ENCODE measurements at regions not wholly inside any gene's neighbourhood (a gene's known extent, or its start where the extent isn't known, plus 50 kb on each side); places are given as distances from the start of the nearest gene placed in this dataset.
A peak's percentile ranks its signal among the peaks of the same experiment; 100 is the strongest.

DNA sequence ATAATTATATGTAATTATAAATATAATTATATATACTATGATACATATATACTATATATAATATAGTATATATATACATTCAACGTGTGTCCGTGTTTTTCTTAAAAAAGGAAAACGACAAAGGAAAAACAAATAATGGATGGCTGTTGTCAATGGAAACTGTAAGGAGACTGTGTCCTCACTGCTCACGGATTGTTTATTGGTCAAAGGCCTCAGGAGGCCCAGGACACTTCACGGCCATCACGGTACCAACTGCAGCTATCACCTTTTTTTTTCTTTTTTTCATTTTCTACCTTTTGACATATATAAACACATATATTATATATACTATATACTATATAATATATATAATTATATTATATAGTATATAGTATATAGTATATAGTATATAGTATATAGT, 113.4 kb downstream of the SPTSSA start:
- DNase-seq: no peak

GRCh38 chr14:34347683-34348082, 114.4 kb downstream of the SPTSSA start:
- no peak for DNase-seq

DNA sequence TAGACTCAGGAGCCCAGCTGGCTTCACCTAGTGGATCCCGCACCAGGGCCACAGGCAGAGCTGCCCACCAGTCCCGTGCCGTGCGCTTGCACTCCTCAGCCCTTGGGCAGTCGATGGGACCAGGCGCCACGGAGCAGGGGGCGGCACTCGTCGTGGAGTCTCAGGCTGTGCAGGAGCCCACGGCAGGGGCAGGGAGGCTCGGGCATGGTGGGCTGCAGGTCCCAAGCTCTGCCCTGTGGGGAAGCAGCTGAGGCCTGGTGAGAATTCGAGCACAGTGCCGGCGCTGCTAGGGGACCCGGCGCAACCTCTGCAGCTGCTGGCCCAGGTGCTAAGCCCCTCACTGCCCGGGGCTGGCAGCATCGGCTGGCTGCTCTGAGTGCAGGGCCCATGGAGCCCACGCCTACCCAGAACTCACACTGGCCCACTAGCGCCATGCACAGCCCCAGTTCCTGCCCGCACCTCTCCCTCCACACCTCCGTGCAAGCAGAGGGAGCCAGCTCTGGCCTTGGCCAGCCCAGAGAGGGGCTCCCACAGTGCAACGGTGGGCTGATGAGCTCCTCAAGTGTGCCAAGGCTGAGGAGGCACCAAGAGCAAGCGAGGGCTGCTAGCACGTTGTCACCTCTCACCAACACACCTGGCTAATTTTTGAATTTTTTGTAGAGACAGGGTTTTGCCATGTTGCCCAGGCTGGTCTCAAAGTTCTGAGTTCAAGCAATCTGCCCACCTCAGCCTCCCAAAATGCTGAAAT, 116.1 kb downstream of the SPTSSA start:
- DNase-seq: no peak

DNA sequence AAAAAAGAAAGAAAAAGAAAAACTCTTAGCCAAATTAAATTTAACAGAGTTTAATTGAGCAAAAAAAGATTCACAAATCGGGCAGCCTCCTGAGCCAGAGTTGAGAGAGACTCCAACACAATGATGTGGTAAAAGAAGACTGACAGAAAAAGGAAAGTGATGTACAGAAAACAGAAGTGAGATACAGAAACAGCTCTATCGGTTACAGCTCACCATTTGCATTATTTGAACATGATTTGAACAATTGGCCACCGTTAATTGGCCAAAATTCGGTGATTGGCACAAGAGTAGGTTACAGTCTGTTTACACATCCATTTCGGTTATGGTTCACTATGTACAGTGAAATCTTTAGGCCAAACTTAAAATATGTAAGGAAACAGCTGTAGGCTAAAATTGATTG, 117.7 kb downstream of the SPTSSA start:
- DNase-seq: no peak

GRCh38 chr14:34340025-34340625, 121.9 kb downstream of the SPTSSA start:
- no peak for DNase-seq

DNA sequence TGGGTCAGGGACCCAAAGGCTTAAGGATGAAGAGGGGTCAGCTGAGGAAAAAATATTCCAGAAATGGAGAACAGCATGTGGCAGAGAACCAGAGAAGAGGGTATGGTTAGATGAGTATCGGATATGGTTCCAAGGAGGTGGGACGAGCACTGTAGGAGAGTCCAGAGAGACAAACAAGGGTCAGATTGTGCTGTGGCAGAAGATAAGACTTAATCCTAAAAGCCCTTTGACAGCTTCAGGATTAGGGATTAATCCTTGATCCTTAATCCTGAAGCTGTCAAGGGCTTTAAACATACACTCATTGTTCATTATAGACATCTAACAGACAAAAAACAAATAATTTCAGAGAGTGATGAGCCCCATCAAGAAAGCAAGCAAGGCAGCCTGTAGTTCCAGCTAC, 124.0 kb downstream of the SPTSSA start:
- no peak for DNase-seq

DNA sequence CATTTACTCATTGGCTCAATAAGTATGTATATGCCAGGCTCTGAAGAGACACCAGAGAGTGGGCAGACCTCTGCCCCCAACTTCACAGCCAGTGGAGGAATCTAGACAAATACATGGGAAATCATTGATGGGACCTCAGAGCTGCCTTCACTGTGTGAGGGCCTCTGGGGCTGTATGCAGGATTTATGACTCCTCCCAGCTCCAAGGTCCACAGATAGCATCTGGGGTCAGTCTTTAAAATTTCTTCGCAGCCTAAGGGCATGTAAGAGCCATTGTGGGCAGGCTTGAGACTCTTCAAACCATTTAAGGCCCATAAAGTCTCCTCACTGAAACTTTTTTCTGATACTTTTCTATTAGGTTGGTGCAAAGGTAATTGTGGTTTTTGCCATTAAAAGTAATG, 125.5 kb downstream of the SPTSSA start:
- DNase-seq: no peak

- DNase-seq: no peak
Measured at GRCh38 chr14:34335968-34336367, 126.1 kb downstream of the SPTSSA start.

GRCh38 chr14:34334329-34334728, 127.7 kb downstream of the SPTSSA start:
- no peak for DNase-seq

DNA sequence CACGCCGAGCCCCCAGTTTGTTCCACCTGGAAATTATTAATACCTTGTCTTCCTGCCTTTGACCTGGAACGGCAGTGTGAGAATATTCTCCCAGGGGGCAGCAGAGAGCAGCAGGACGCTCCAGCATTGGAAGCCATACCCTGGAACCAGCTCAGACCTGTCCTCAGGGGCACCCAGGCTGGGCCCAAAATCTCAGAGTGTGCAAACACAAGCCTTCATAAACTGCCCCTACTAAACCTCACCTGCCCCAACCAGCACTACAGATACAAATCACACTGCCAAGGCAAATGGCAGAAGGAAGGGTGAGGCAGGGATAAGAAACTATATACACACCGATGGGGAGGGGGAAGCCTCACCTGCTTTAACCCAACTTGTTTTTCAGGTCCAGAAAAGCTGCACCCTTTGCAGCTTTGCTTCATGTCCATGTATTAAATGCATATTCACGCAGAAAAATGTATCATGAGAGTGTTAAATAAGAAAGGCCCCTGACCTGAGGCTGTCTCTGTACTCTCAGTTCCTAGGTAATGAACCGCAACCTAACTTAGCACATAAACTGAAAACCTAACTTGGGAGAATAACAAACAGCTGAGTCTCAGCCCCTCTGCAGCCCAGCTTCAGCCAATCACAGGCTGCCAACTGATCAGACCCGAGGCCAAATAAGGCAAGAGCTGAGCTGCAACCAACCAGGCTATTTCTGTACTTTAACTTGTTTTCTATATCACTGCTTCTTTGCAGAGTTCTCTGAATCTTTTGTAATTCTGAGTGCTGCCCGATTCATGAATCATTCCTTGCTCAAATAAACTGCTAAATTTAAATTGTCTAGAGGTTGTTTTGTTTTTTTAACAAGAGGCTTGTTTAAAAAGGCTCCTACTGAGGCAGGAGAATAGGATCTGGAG, 130.1 kb downstream of the SPTSSA start:
- peak; percentile 79 for DNase-seq

GRCh38 chr14:34330846-34331245, 131.2 kb downstream of the SPTSSA start:
- no peak for DNase-seq

GRCh38 chr14:34329301-34329700, 132.7 kb downstream of the SPTSSA start:
- no peak for DNase-seq

DNA sequence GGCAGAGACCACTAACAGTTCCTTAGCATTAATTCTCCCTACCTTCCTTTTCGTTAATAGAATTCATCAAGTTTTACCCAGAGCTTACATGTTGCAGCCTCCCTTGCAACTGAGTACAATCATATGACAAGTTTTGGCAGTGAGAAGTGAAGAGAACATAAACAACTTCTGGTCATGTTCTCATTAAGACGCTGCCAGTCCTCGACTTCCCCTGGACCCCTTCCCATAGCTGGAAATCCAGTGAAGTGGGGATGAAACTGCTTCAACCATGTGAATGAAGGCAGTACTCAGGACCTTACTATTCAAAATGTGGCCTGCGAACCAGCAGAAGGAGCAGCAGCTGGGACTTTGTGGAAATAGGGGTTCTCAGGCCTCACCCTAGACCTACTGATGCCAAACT, 133.9 kb downstream of the SPTSSA start:
- DNase-seq: no peak

DNA sequence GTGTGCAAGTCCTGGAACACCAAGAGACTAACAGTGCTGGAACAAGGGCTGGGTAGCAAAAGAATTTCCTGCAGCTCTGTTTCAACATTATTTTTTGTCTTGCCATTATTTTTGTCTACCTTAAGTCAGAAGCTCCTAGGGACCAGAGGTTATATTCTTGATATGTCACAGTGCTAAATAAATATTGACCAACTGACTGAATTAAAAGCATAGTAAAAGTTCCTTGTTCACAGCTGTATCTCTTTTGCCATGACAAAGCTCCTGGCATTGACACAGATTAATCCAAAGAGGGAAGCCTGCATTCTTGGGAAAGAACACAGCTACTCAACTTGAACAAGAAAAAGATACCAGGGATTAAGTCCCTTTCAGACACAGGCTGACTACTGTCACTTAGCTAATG, 136.5 kb downstream of the SPTSSA start:
- no peak for DNase-seq

- peak; percentile 49 for DNase-seq
Measured at GRCh38 chr14:34324363-34324795, 137.7 kb downstream of the SPTSSA start.

GRCh38 chr14:34322940-34323418, 139.1 kb downstream of the SPTSSA start:
- peak; percentile 72 for DNase-seq

- no peak for DNase-seq
Measured at GRCh38 chr14:34319140-34319539, 142.9 kb downstream of the SPTSSA start.

DNA sequence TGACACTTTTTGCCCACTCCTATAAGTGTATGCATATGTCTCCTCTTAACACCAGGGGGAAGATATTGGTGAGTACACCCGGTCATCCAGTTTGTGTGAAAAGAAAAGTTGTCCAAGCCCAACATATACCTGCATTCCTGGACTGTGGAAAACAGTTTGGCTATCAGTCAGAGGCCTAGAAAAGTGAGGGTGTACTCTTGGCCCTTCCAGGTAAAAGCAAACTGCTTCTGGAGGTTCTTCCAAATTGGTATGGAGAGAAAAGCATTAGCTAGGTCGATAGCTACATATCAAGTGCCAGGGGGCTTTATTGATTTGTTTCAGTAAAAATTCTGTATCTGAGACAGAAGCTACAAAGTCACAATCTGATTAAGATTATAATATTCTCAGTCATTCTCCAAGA, 144.0 kb downstream of the SPTSSA start:
- no peak for DNase-seq

- no peak for DNase-seq
Measured at GRCh38 chr14:34310724-34311123, 151.3 kb downstream of the SPTSSA start.

DNA sequence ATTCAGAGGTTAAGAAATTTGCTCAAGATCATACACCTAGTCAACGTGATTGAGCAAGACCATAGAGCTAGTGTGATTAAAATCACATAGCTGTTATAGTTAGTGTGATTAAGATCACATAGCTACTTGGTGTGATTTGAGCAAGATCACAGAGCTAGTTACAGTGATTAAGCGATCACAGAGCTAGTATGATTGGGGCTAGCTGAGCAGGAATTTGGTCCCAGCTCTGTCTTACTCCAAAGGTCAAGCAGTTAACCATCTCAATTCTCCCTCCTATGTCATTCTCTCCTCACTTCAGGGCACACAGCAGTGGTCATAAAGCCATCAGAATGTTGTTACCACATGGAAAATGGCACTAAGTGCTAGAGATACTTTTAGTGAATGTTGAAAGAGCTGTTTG, 158.2 kb downstream of the SPTSSA start:
- no peak for DNase-seq

GRCh38 chr14:34302654-34303053, 159.4 kb downstream of the SPTSSA start:
- DNase-seq: peak; percentile 77

- DNase-seq: peak; percentile 82
Measured at GRCh38 chr14:34300882-34301734, 160.9 kb downstream of the SPTSSA start.

- no peak for DNase-seq
Measured at GRCh38 chr14:34300330-34300729, 161.7 kb downstream of the SPTSSA start.
